NCI-H1694 treated with DMSO at 0.1 percent for 48 hours (cell line): ENCODE measurements at regions not wholly inside any gene's neighbourhood (a gene's known extent, or its start where the extent isn't known, plus 50 kb on each side); places are given as distances from the start of the nearest gene placed in this dataset.

ENCODE experiments used
- DNase-seq: peaks from one replicate; lab custom pipeline; 2025; lab: John Stamatoyannopoulos, UW

GRCh38 chr9:134987906-134988700 lies 70.4 kb upstream of the FCN1 start:
- no peak for DNase-seq

- no peak for DNase-seq
These were observed 71.0 kb upstream of the FCN1 start for GRCh38 chr9:134988706-134989105.

- no peak for DNase-seq
These were observed 71.7 kb upstream of the FCN1 start for GRCh38 chr9:134989206-134990065.

- no peak for DNase-seq
These were observed 74.4 kb upstream of the FCN1 start for GRCh38 chr9:134991808-134992754.

- no peak for DNase-seq
These were observed 75.0 kb upstream of the FCN1 start for GRCh38 chr9:134992755-134993124.

- DNase-seq, result no peak
These were observed 75.7 kb upstream of the FCN1 start for GRCh38 chr9:134993416-134993815.

- no peak for DNase-seq
These were observed 76.4 kb upstream of the FCN1 start for GRCh38 chr9:134993996-134994720.

GRCh38 chr9:134994926-134995791 lies 77.4 kb upstream of the FCN1 start:
- no peak for DNase-seq

- no peak for DNase-seq
These were observed 78.0 kb upstream of the FCN1 start for GRCh38 chr9:134995792-134996120.

GRCh38 chr9:134996591-134997530 lies 79.1 kb upstream of the FCN1 start:
- DNase-seq, result no peak

GRCh38 chr9:135000647-135001245 lies 83.0 kb upstream of the FCN1 start:
- no peak for DNase-seq

- DNase-seq, result no peak
These were observed 83.8 kb upstream of the FCN1 start for GRCh38 chr9:135001526-135001925.

- DNase-seq, result no peak
These were observed 84.6 kb upstream of the FCN1 start for GRCh38 chr9:135002336-135002735.

GRCh38 chr9:135002802-135003201 lies 84.7 kb upstream of the OLFM1 start:
- DNase-seq, result no peak

GRCh38 chr9:135004772-135005171 lies 82.7 kb upstream of the OLFM1 start:
- no peak for DNase-seq

- DNase-seq, result no peak
These were observed 80.4 kb upstream of the OLFM1 start for GRCh38 chr9:135006911-135007570.

GRCh38 chr9:135007601-135008000 lies 79.9 kb upstream of the OLFM1 start:
- no peak for DNase-seq

- no peak for DNase-seq
These were observed 79.1 kb upstream of the OLFM1 start for GRCh38 chr9:135008416-135008815.
